ENCODE measurements at regions not wholly inside any gene's neighbourhood (a gene's known extent, or its start where the extent isn't known, plus 50 kb on each side); places are given as distances from the start of the nearest gene placed in this dataset.

DNA sequence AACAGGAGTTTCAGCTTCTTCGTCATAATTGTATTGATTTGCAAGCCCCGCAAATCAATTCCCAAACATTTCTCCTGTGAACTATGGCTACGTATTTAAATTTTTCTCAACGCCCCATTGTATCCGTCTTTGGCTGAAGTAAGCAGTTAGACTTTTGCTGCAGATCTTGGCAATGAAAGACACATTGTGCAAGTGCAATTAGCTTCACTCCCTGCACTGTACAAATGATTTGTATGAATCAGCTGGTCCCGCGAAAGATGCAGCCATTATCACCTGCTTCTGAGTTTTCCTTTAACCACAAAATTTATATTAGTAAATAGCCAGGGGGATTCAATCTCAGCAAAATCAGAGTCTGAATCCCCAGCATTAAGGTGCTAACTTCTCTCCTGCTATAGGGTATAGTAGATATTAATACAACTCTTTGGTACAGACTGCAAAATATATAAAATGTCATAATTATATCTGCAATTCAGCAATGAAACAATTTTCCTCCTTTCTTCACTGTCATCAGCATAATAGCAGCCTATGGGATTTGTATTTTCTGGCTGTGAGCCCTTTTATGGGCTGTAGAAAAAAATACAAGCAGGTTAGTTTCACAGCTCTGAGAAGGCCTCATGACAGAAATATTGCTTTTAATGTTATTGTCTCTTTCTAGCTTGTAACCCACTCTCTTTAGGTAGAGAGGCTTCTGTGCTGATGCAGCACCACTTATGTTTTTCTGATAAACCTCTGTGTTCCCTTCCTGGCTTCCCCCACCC lies 68.4 kb upstream of the SMARCA2 start:
- Mint-ChIP-seq H3K4me3 (ENCODE audit: unreplicated experiment) (no peak overlapping the region), H3K4me1 (ENCODE audit: low read depth) (no peaks in the 10 kb centered on the region), H3K9me3 (ENCODE audit: low read depth) (no peaks in the 10 kb centered on the region), H3K27ac (ENCODE audit: unreplicated experiment) (no peak overlapping the region), H3K36me3 (ENCODE audit: low read depth) (no peaks in the 10 kb centered on the region), H3K27me3 (ENCODE audit: low read depth) (peaks cover 5% of the 10 kb centered on the region)
- TF ChIP-seq, protein P1, sequence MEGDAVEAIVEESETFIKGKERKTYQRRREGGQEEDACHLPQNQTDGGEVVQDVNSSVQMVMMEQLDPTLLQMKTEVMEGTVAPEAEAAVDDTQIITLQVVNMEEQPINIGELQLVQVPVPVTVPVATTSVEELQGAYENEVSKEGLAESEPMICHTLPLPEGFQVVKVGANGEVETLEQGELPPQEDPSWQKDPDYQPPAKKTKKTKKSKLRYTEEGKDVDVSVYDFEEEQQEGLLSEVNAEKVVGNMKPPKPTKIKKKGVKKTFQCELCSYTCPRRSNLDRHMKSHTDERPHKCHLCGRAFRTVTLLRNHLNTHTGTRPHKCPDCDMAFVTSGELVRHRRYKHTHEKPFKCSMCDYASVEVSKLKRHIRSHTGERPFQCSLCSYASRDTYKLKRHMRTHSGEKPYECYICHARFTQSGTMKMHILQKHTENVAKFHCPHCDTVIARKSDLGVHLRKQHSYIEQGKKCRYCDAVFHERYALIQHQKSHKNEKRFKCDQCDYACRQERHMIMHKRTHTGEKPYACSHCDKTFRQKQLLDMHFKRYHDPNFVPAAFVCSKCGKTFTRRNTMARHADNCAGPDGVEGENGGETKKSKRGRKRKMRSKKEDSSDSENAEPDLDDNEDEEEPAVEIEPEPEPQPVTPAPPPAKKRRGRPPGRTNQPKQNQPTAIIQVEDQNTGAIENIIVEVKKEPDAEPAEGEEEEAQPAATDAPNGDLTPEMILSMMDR (IDR thresholded peaks at IDR 0.05) = no peak
- no peak for DNase-seq (ENCODE audit: low spot score)

DNA sequence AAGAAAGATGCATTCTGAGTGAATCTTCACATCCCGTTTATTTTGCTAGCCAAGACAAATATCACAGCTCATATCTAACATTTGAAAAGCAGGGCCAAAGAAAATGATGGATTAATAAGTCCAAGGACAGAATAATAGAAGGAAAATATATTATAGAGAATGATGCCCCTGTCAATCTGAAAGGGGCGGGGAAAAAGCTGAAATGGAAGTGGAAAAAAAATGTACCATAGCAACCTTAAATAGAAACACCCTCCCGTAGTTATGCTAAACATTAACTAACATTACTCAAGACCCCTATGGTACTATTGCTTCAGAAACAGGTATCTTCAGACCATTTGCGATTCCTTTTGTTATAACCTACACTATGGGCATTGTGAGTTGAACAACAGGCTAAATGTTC lies 67.7 kb upstream of the SMARCA2 start:
- Mint-ChIP-seq H3K4me1 (ENCODE audit: low read depth) (no peaks in the 10 kb centered on the region), H3K27me3 (ENCODE audit: low read depth) (peaks cover 5% of the 10 kb centered on the region), H3K36me3 (ENCODE audit: low read depth) (no peaks in the 10 kb centered on the region), H3K4me3 (ENCODE audit: unreplicated experiment) (no peak overlapping the region), H3K9me3 (ENCODE audit: low read depth) (no peaks in the 10 kb centered on the region), H3K27ac (ENCODE audit: unreplicated experiment) (no peak overlapping the region)
- no peak for DNase-seq (ENCODE audit: low spot score)
- TF ChIP-seq, protein P1 (IDR thresholded peaks at IDR 0.05) = no peak

DNA sequence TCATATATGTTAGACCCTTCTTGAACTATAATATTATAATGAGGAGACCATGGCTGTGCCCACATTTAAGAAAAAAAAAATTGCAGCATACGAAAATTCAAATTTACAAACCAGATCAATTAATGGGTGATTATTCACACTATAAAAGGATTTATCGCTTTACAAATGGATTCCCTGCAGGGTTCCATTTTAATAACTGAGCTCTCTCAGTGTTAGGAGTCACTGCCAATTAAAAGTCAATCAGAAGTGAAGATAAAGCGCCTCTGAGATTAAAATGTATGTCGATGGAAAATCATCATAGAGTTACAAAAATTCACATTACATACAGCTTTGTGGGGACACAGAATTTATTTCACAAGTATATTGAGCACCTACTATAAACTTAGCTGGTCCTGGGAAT lies 66.6 kb upstream of the SMARCA2 start:
- peaks cover 6% of the 10 kb centered on the region for H3K27me3 Mint-ChIP-seq (ENCODE audit: low read depth)
- TF ChIP-seq, protein P1 (IDR thresholded peaks at IDR 0.05) = no peak
- no peak overlapping the region for H3K27ac Mint-ChIP-seq (ENCODE audit: unreplicated experiment)
- no peaks in the 10 kb centered on the region for H3K4me1 Mint-ChIP-seq (ENCODE audit: low read depth)
- no peak for DNase-seq (ENCODE audit: low spot score)
- H3K9me3 Mint-ChIP-seq (ENCODE audit: low read depth) = no peaks in the 10 kb centered on the region
- no peaks in the 10 kb centered on the region for H3K36me3 Mint-ChIP-seq (ENCODE audit: low read depth)
- H3K4me3 Mint-ChIP-seq (ENCODE audit: unreplicated experiment) = no peak overlapping the region

- Mint-ChIP-seq H3K27me3 (ENCODE audit: low read depth) (peaks cover 7% of the 10 kb centered on the region), H3K4me1 (ENCODE audit: low read depth) (no peaks in the 10 kb centered on the region), H3K36me3 (ENCODE audit: low read depth) (no peaks in the 10 kb centered on the region), H3K27ac (ENCODE audit: unreplicated experiment) (no peak overlapping the region), H3K4me3 (ENCODE audit: unreplicated experiment) (no peak overlapping the region), H3K9me3 (ENCODE audit: low read depth) (no peaks in the 10 kb centered on the region)
- no peak for DNase-seq (ENCODE audit: low spot score)
- TF ChIP-seq, protein P1 (IDR thresholded peaks at IDR 0.05) = no peak
These were observed 63.7 kb upstream of the SMARCA2 start for GRCh38 chr9:1951446-1951845.

GRCh38 chr9:1952001-1952400 lies 63.1 kb upstream of the SMARCA2 start:
- no peak overlapping the region for H3K27ac Mint-ChIP-seq (ENCODE audit: unreplicated experiment)
- H3K9me3 Mint-ChIP-seq (ENCODE audit: low read depth) = no peaks in the 10 kb centered on the region
- TF ChIP-seq, protein P1 (IDR thresholded peaks at IDR 0.05) = no peak

More at GRCh38 chr9:1952001-1952400, 63.1 kb upstream of the SMARCA2 start:
- no peak overlapping the region for H3K4me3 Mint-ChIP-seq (ENCODE audit: unreplicated experiment)
- H3K4me1 Mint-ChIP-seq (ENCODE audit: low read depth) = no peaks in the 10 kb centered on the region
- DNase-seq (ENCODE audit: low spot score) = no peak
- H3K36me3 Mint-ChIP-seq (ENCODE audit: low read depth) = no peaks in the 10 kb centered on the region
- peaks cover 7% of the 10 kb centered on the region for H3K27me3 Mint-ChIP-seq (ENCODE audit: low read depth)
